Lower lobe of right lung (tissue), 2 donors: ENCODE measurements at regions not wholly inside any gene's neighbourhood (a gene's known extent, or its start where the extent isn't known, plus 50 kb on each side); places are given as distances from the start of the nearest gene placed in this dataset.
"Not testable (repeated sequence)": the region's sequence is repeated elsewhere in the genome, so short reads cannot be mapped to it uniquely, and the experiment has no call there.

Source experiments
- ATAC-seq, 2 donors: fragments of 200-7000 bp; cut with Tn5 transposase; one replicate each; pipeline ENCODE4 v1.9.1; 2020 to 2022; ENCODE audit warnings: mild to moderate bottlenecking in 2 of 2, moderate library complexity in 2 of 2
- DNase-seq: peaks from one replicate; pipeline ENCODE4 v3.0.0-alpha.2; 2020
- H3K27ac ChIP-seq: fragments of 200-600 bp; one replicate; pipeline ENCODE4 v1.8.0; 2022
- H3K27me3 ChIP-seq: fragments of 200-600 bp; one replicate; pipeline ENCODE4 v1.8.0; 2022; ENCODE audit warnings: low read depth
- H3K36me3 ChIP-seq: fragments of 200-600 bp; one replicate; pipeline ENCODE4 v1.8.0; 2022; ENCODE audit warnings: mild to moderate bottlenecking
- H3K4me1 ChIP-seq: fragments of 200-600 bp; one replicate; pipeline ENCODE4 v1.8.0; 2022
- H3K4me3 ChIP-seq: fragments of 200-600 bp; one replicate; pipeline ENCODE4 v1.8.0; 2022; ENCODE audit warnings: mild to moderate bottlenecking
- H3K9me3 ChIP-seq: fragments of 200-600 bp; one replicate; pipeline ENCODE4 v1.8.0; 2022
- intact Hi-C: fragments of 100-400 bp; cut with DNase I; formaldehyde crosslinking; loops from one replicate; pipeline ENCODE4 v1.11.0; 2022
- donor health status: DM: no; HTN: yes; CAD: no; lungs with severe emphysema.

DNA sequence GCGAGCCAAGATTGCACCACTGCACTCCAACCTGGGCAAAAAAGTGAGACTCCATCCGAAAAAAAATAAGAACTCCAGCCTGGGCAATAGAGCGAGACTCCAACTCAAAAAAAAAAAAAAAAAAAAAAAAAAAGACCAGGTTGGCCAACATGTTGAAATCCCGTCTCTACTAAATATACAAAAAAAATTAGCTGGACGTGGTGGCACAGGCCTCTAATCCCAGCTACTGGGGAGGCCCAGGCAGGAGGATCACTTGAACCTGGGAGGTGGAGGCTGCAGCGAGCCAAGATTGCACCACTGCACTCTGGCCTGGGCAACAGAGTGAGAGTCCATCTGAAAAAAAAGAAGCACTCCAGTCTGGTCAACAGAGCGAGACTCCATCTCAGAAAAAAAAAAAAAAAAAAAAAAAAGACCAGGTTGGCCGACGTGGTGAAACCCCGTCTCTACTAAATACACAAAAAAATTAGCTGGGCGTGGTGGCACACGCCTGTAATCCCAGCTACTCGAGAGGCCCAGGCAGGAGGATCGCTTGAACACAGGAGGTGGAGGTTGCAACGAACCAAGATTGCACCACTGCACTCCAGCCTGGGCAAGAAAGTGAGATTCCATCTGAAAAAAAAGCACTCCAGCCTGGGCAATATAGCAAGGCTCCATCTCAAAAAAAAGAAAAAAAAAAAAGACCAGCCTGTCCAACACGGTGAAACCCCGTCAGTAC, 1603.7 kb downstream of the RPIA start:
- intact Hi-C loops, H3K4me3 ChIP-seq, H3K27ac ChIP-seq, ATAC-seq, H3K9me3 ChIP-seq, H3K4me1 ChIP-seq, H3K27me3 ChIP-seq, H3K36me3 ChIP-seq, DNase-seq: not testable (repeated sequence)

DNA sequence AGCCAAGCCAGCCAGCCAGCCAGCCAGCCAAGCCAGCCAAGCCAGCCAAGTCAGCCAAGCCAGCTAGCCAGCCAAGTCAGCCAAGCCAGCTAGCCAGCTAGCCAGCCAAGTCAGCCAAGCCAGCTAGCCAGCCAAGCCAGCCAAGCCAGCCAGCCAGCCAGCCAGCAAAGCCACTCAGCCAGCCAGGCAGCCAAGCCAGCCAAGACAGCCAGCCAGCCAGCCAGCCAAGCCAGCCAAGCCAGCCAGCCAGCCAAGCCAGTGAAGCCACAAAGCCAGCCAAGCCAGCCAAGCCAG, 1605.0 kb downstream of the RPIA start:
- DNase-seq, result peak; percentile 46
- H3K4me3 ChIP-seq, intact Hi-C loops, H3K36me3 ChIP-seq, H3K27me3 ChIP-seq, H3K9me3 ChIP-seq, H3K27ac ChIP-seq, H3K4me1 ChIP-seq, ATAC-seq: not testable (repeated sequence)

GRCh38 chr2:90297701-90298100, 1606.2 kb downstream of the RPIA start:
- H3K27me3 ChIP-seq, ATAC-seq, H3K9me3 ChIP-seq, H3K36me3 ChIP-seq, DNase-seq, H3K4me3 ChIP-seq, H3K4me1 ChIP-seq, intact Hi-C loops, H3K27ac ChIP-seq: not testable (repeated sequence)

DNA sequence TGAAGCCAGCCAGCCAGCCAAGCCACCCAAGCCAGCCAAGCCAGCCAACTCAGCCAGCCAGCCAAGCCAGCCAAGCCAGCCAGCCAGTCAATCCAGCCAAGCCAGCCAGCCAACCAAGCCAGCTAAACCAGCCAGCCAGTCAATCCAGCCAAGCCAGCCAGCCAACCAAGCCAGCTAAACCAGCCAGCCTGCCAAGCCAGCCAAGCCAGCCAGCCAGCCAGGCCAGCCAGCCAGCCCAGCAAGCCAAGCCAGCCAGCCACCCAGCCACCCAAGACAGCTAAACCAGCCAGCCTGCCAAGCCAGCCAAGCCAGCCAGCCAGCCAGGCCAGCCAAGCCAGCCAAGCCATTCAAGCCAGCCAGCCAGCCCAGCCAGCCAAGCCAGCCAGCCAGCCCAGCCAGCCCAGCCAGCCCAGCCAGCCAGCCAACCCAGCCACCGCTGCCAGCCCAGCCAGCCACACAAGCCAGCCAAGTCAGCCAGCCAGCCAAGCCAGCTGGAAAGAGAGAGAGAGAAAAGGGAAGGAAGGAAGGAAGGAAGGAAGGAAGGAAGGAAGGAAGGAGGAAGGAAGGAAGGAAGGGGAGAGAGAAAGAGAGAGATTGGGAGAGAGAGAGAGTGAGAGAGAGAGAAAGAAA, 1606.8 kb downstream of the RPIA start:
- H3K4me1 ChIP-seq, H3K27ac ChIP-seq, intact Hi-C loops, ATAC-seq, H3K27me3 ChIP-seq, H3K9me3 ChIP-seq, H3K4me3 ChIP-seq, DNase-seq, H3K36me3 ChIP-seq: not testable (repeated sequence)

GRCh38 chr2:90298983-90299382, 1607.5 kb downstream of the RPIA start:
- H3K9me3 ChIP-seq, intact Hi-C loops, H3K27me3 ChIP-seq, H3K4me3 ChIP-seq, H3K27ac ChIP-seq, DNase-seq, H3K4me1 ChIP-seq, H3K36me3 ChIP-seq: not testable (repeated sequence)
- peak in 1 of 2 donors; percentile 45 for ATAC-seq

GRCh38 chr2:90322982-90323381, 1631.5 kb downstream of the RPIA start:
- H3K27ac ChIP-seq, H3K36me3 ChIP-seq, ATAC-seq, DNase-seq, H3K4me3 ChIP-seq, H3K27me3 ChIP-seq, intact Hi-C loops, H3K4me1 ChIP-seq, H3K9me3 ChIP-seq: not testable (repeated sequence)

DNA sequence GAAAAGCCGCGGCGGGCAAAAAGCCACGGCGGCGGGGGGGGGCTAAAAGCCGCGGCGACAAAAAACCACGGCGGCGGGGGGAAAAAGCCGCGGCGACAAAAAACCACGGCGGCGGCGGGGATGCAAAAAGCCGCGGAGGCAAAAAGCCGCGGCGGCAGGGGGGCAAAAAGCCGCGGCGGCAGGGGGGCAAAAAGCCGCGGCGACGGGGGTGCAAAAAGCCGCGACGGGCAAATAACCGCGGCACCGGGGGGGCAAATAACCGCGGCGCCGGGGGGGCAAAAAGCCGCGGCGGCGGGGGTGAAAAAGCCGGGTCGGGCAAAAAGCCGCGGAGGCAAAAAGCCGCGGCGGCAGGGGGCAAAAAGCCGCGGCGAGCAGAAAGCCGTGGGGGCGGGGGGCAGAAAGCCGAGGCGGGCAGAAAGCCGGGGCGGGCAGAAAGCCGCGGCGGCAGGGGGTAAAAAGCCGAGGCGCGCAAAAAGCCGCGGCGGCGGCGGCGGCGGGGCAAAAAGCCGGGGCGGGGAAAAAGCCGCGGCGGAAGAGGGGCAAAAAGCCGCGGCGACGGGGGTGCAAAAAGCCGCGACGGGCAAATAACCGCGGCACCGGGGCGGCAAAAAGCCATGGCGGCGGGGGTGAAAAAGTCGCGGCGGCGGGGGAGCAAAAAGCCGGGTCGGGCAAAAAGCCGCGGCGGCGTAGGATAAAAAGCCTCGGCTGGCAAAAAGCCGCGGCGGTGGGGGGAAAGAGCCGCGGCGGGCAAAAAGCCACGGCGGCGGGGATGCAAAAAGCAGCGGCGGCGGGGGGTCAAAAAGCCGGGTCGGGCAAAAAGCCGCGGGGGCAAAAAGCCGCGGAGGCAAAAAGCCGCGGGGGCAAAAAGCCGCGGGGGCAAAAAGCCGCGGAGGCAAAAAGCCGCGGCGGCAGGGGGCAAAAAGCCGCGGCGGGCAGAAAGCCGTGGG, 1632.4 kb downstream of the RPIA start:
- ATAC-seq, DNase-seq, H3K36me3 ChIP-seq, H3K4me1 ChIP-seq, H3K27me3 ChIP-seq, H3K4me3 ChIP-seq, H3K9me3 ChIP-seq, intact Hi-C loops, H3K27ac ChIP-seq: not testable (repeated sequence)

- H3K27me3 ChIP-seq, H3K36me3 ChIP-seq, H3K4me1 ChIP-seq, H3K9me3 ChIP-seq, H3K27ac ChIP-seq, intact Hi-C loops, ATAC-seq, H3K4me3 ChIP-seq, DNase-seq: not testable (repeated sequence)
Observed at GRCh38 chr2:90324672-90325071, 1633.2 kb downstream of the RPIA start.

DNA sequence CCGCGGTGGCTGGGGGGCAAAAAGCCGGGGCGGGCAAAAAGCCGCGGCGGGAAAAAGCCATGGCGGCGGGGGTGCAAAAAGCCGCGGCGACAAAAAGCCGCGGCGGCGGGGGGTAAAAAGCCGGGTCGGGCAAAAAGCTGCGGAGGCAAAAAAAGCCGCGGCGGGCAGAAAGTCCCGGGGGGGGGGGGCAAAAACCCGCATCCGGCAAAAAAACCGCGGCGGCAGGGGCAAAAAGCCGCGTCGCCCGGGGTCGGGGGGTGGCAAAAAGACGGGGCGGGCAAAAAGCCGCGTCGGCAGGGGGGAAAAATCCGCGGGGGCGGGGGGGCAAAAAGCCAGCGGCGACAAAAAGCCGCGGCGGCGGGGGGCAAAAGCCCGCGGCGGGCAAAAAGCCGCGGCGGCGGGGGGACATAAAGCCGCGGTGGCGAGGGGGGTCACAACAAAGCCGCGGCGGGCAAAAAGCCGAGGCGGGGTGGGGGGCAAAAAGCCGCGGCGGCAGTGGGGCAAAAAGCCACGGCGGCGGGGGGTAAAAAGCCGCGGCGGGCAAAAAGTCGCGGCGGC, 1634.4 kb downstream of the RPIA start:
- H3K36me3 ChIP-seq, H3K27me3 ChIP-seq, H3K9me3 ChIP-seq, H3K4me1 ChIP-seq, H3K4me3 ChIP-seq, ATAC-seq, intact Hi-C loops, DNase-seq, H3K27ac ChIP-seq: not testable (repeated sequence)

DNA sequence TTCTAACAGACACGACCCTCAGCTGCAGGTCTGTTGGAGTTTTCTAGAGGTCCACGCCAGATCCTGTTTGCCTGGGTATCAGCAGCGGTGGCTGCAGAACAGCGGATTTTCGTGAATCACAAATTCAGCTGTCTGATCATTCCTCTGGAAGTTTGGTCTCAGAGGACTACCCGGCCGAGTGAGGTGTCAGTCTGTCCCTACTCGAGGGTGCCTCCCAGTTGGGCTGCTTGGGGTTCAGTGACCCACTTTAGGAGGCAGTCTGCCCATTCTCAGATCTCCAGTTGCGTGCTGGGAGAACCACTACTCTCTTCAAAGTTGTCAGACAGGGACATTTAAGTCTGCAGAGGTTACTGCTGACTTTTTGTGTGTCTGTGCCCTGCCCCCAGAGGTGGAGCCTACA, 1664.1 kb downstream of the RPIA start:
- H3K27ac ChIP-seq, H3K27me3 ChIP-seq, H3K9me3 ChIP-seq, intact Hi-C loops, DNase-seq, H3K4me3 ChIP-seq, H3K4me1 ChIP-seq, ATAC-seq, H3K36me3 ChIP-seq: not testable (repeated sequence)

DNA sequence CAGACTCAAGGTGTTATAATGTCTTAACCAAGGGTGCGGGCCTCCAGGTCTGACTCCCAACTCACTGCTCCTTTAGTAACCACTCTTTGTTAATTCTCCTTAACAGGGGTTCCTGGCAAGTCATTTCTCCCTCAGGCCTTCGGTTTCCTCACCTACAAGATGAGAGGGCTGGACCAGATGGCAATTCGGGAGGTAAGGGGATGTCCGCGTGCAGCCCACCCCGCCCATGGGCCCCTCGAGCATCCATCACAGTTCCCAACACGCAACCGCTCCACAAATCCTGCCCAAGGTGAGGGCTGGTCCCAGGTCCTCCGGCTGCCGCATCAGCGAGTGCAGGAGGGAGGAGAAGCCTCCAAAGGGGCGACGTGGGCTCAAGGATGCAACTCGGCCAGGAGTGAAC, 1667.9 kb downstream of the RPIA start:
- H3K27me3 ChIP-seq, ATAC-seq, H3K4me1 ChIP-seq, H3K27ac ChIP-seq, DNase-seq, H3K36me3 ChIP-seq, intact Hi-C loops, H3K4me3 ChIP-seq, H3K9me3 ChIP-seq: not testable (repeated sequence)

GRCh38 chr2:90359887-90360730, 1668.6 kb downstream of the RPIA start:
- H3K4me3 ChIP-seq, H3K27me3 ChIP-seq, H3K4me1 ChIP-seq, intact Hi-C loops, DNase-seq, H3K9me3 ChIP-seq, H3K36me3 ChIP-seq, H3K27ac ChIP-seq: not testable (repeated sequence)
- ATAC-seq, result peak in 1 of 2 donors; percentile 42

- H3K4me3 ChIP-seq, intact Hi-C loops, ATAC-seq: not testable (repeated sequence)
Observed at GRCh38 chr2:90360731-90361035, 1669.2 kb downstream of the RPIA start.

More at GRCh38 chr2:90360731-90361035, 1669.2 kb downstream of the RPIA start:
- not testable (repeated sequence) for H3K36me3 ChIP-seq, H3K4me1 ChIP-seq, H3K27me3 ChIP-seq, H3K9me3 ChIP-seq, H3K27ac ChIP-seq
- DNase-seq, result peak; percentile 14
